ENCODE measurements at regions not wholly inside any gene's neighbourhood (a gene's known extent, or its start where the extent isn't known, plus 50 kb on each side); places are given as distances from the start of the nearest gene placed in this dataset.

DNA sequence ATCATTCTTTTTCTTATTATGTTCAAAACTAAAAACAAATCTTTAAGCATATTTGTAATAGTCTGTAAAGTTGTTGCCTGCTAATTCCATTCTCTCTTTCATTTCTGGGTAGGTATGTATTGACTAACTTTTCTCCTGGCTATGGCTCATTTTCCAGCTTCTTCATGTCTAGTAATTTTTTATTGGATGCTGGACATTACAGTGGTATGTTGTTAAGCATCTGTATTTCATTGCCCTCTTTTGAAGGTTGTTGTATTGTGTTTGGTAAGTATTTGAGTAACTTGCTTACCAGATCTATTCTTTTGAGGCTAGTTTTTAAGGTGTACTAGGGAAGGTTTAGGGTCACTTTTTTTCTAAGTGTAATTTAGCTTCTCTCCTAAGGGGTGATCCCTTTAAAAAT lies 230.9 kb downstream of the TTLL2 start:
- Histone ChIP-seq H3K36me3 (no peaks in the 10 kb centered on the region), H3K27ac (no peak overlapping the region), H3K4me3 (no peak overlapping the region), H3K27me3 (no peaks in the 10 kb centered on the region), H3K4me1 (peaks cover 8 to 10% (median 9%) of the 10 kb centered on the region in 3 donors), H3K9me3 (peaks cover 0 to 6% (median 0%) of the 10 kb centered on the region in 3 donors)
- no peak for TF ChIP-seq POLR2A (IDR thresholded peaks at IDR 0.05)
- TF ChIP-seq, protein P1, sequence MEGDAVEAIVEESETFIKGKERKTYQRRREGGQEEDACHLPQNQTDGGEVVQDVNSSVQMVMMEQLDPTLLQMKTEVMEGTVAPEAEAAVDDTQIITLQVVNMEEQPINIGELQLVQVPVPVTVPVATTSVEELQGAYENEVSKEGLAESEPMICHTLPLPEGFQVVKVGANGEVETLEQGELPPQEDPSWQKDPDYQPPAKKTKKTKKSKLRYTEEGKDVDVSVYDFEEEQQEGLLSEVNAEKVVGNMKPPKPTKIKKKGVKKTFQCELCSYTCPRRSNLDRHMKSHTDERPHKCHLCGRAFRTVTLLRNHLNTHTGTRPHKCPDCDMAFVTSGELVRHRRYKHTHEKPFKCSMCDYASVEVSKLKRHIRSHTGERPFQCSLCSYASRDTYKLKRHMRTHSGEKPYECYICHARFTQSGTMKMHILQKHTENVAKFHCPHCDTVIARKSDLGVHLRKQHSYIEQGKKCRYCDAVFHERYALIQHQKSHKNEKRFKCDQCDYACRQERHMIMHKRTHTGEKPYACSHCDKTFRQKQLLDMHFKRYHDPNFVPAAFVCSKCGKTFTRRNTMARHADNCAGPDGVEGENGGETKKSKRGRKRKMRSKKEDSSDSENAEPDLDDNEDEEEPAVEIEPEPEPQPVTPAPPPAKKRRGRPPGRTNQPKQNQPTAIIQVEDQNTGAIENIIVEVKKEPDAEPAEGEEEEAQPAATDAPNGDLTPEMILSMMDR (IDR thresholded peaks at IDR 0.05) = no peak
- no peak for DNase-seq
- intact Hi-C loops (cut with DNase I) = no loop called here

DNA sequence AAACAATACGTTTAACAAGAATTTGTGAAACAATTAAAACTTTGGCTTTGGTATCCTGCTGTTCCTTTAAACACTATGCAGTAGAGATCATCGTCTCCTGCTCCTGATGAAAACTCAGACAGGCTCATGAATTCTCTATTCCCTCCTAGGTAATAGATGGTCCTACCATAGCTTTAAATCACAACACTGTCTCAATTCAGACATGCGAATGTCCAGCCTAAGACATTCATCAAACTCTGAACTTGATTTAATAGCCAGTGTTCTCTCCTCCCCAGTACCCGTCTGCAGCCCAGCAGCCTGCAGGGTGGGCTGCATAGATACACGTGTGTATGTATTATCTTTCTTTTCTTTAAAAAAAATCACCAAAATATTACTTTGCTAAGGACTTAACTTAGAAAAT lies 232.8 kb downstream of the TTLL2 start:
- DNase-seq = no peak
- Histone ChIP-seq H3K9me3 (peaks cover 0 to 6% (median 0%) of the 10 kb centered on the region in 3 donors), H3K27ac (no peak overlapping the region), H3K36me3 (no peaks in the 10 kb centered on the region), H3K4me1 (no peaks in the 10 kb centered on the region), H3K4me3 (no peak overlapping the region), H3K27me3 (no peaks in the 10 kb centered on the region)
- intact Hi-C loops (cut with DNase I) = no loop called here
- WGBS, 2 donors = 83 to 89% methylated on average over 5 of the region's 5 CpGs
- no peak for TF ChIP-seq POLR2A (IDR thresholded peaks at IDR 0.05)
- TF ChIP-seq, protein P1 (IDR thresholded peaks at IDR 0.05) = no peak

GRCh38 chr6:167558246-167559177 lies 233.6 kb downstream of the TTLL2 start:
- Histone ChIP-seq H3K27me3 (no peaks in the 10 kb centered on the region), H3K9me3 (peaks cover 0 to 6% (median 0%) of the 10 kb centered on the region in 3 donors), H3K4me3 (no peak overlapping the region), H3K4me1 (no peaks in the 10 kb centered on the region), H3K27ac (no peak overlapping the region), H3K36me3 (no peaks in the 10 kb centered on the region)
- WGBS, 2 donors = 71 to 72% methylated on average over 9 to 12 of the region's 14 CpGs
- DNase-seq = no peak
- intact Hi-C loops (cut with DNase I) = no loop called here
- TF ChIP-seq POLR2A (IDR thresholded peaks at IDR 0.05) = no peak
- TF ChIP-seq, protein P1 (IDR thresholded peaks at IDR 0.05) = no peak

GRCh38 chr6:167559675-167560479 lies 235.0 kb downstream of the TTLL2 start:
- 80 to 81% methylated on average over 15 of the region's 15 CpGs for WGBS, 2 donors
- Histone ChIP-seq H3K27ac (no peak overlapping the region), H3K9me3 (peaks cover 0 to 6% (median 0%) of the 10 kb centered on the region in 3 donors), H3K27me3 (peaks cover 0 to 6% (median 0%) of the 10 kb centered on the region in 4 donors), H3K36me3 (no peaks in the 10 kb centered on the region), H3K4me3 (no peak overlapping the region), H3K4me1 (no peaks in the 10 kb centered on the region)
- intact Hi-C loops (cut with DNase I) = no loop called here
- TF ChIP-seq, protein P1 (IDR thresholded peaks at IDR 0.05) = no peak
- TF ChIP-seq POLR2A (IDR thresholded peaks at IDR 0.05) = no peak
- no peak for DNase-seq
